GM06990 (cell line): ENCODE measurements at regions not wholly inside any gene's neighbourhood (a gene's known extent, or its start where the extent isn't known, plus 50 kb on each side); places are given as distances from the start of the nearest gene placed in this dataset.

Source experiments
- DNase-seq: peaks from one replicate; pipeline ENCODE4 v3.0.0-alpha.2; 2011; ENCODE audit not compliant: insufficient read length; ENCODE audit errors: extremely low read depth
- H3K27me3 ChIP-seq: replicated peaks from 2 replicates; pipeline ENCODE4 v1.6.0; 2011; ENCODE audit warnings: low read length; ENCODE audit not compliant: control insufficient read depth, insufficient read depth
- H3K36me3 ChIP-seq: 2 replicates; pipeline ENCODE4 v1.5.1; 2011; ENCODE audit warnings: low read length; ENCODE audit not compliant: control insufficient read depth, insufficient read depth
- H3K4me3 ChIP-seq: replicated peaks from 2 replicates; pipeline ENCODE4 v1.5.1; 2011; ENCODE audit warnings: low read depth, mild to moderate bottlenecking, control low read depth, low read length
- CTCF ChIP-seq: IDR thresholded peaks from 2 replicates; pipeline ENCODE4 v1.5.1; 2011; ENCODE audit warnings: low read length, control low read depth, mild to moderate bottlenecking, inconsistent platforms; ENCODE audit not compliant: insufficient read depth, poor library complexity, severe bottlenecking

GRCh38 chr1:90784186-90784847, 67.2 kb upstream of the BARHL2 start:
- DNase-seq: no peak
- TF ChIP-seq CTCF: no peak
- H3K27me3 ChIP-seq: no peaks in the 10 kb centered on the region; the same call in 1 of the 2 replicates
- no peaks in the 10 kb centered on the region for H3K36me3 ChIP-seq
- no peak overlapping the region for H3K4me3 ChIP-seq

- H3K4me3 ChIP-seq: no peak overlapping the region
- no peak for DNase-seq
- no peaks in the 10 kb centered on the region for H3K36me3 ChIP-seq
- no peak for TF ChIP-seq CTCF
- no peaks in the 10 kb centered on the region; the same call in 1 of the 2 replicates for H3K27me3 ChIP-seq
Observed at GRCh38 chr1:90783181-90783580, 66.1 kb upstream of the BARHL2 start.

- H3K4me3 ChIP-seq: no peak overlapping the region
- TF ChIP-seq CTCF: no peak
- no peaks in the 10 kb centered on the region for H3K36me3 ChIP-seq
- no peaks in the 10 kb centered on the region; the same call in 1 of the 2 replicates for H3K27me3 ChIP-seq
- DNase-seq: no peak
Observed at GRCh38 chr1:90782046-90782445, 64.9 kb upstream of the BARHL2 start.

- TF ChIP-seq CTCF: no peak
- DNase-seq: no peak
- no peak overlapping the region for H3K4me3 ChIP-seq
- no peaks in the 10 kb centered on the region for H3K36me3 ChIP-seq
- H3K27me3 ChIP-seq: no peaks in the 10 kb centered on the region; the same call in 1 of the 2 replicates
Observed at GRCh38 chr1:90781534-90781933, 64.4 kb upstream of the BARHL2 start.

GRCh38 chr1:90780981-90781380, 63.9 kb upstream of the BARHL2 start:
- no peak overlapping the region for H3K4me3 ChIP-seq
- no peak for DNase-seq
- TF ChIP-seq CTCF: no peak
- no peaks in the 10 kb centered on the region for H3K36me3 ChIP-seq
- no peaks in the 10 kb centered on the region; the same call in 1 of the 2 replicates for H3K27me3 ChIP-seq
